Right lobe of liver (tissue), 4 donors: ENCODE measurements at regions not wholly inside any gene's neighbourhood (a gene's known extent, or its start where the extent isn't known, plus 50 kb on each side); places are given as distances from the start of the nearest gene placed in this dataset.

Source experiments
- CTCF ChIP-seq, 4 donors: fragments of 200-600 bp in 3 of 4; fragments of 450-650 bp in 1 of 4; IDR thresholded peaks; one replicate each; pipeline versions ENCODE4 v1.5.1 to v1.8.0; 2016 to 2022; ENCODE audit warnings: antibody characterized with exemption in 4 of 4, mild to moderate bottlenecking in 2 of 4
- POLR2A ChIP-seq: fragments of 450-650 bp; IDR thresholded peaks from one replicate; pipeline ENCODE4 v1.6.1; 2017; ENCODE audit warnings: antibody characterized with exemption, mild to moderate bottlenecking
- donor health status: DM: no; HTN: no; CAD: no.
- donor health status: DM: no; HTN: no; CAD: no.
- donor health status: DM: no; HTN: yes; CAD: no.

GRCh38 chr7:156479596-156479995 is 161.0 kb upstream of the RNF32 start:
- TF ChIP-seq POLR2A (no peak), CTCF (IDR thresholded peaks at IDR 0.05) (no peak)
